ENCODE measurements at regions not wholly inside any gene's neighbourhood (a gene's known extent, or its start where the extent isn't known, plus 50 kb on each side); places are given as distances from the start of the nearest gene placed in this dataset.
"Not testable (repeated sequence)": the region's sequence is repeated elsewhere in the genome, so short reads cannot be mapped to it uniquely, and the experiment has no call there.

GRCh38 chr22:46047841-46048595 lies 71.1 kb upstream of the WNT7B start:
- Histone ChIP-seq H3K27ac (ENCODE audit: low read depth in 2 of 2, low read length in 2 of 2) (peak overlapping the region in 1 of 2 donors; percentile 53), H3K4me3 (ENCODE audit: low read length in 2 of 2) (no peak overlapping the region), H3K4me1 (ENCODE audit: control insufficient read depth in 2 of 2, insufficient read depth in 2 of 2, low read length in 2 of 2) (peaks cover 58 to 59% of the 10 kb centered on the region in 2 donors), H3K27me3 (ENCODE audit: control insufficient read depth in 2 of 2, insufficient read depth in 2 of 2, low read length in 2 of 2) (no peaks in the 10 kb centered on the region), H3K36me3 (ENCODE audit: control insufficient read depth in 2 of 2, insufficient read depth in 2 of 2, low read length in 2 of 2) (peaks cover 3 to 7% of the 10 kb centered on the region in 2 donors), H3K9ac (ENCODE audit: low read depth in 1 of 2, low read length in 2 of 2) (peak overlapping the region in 1 of 2 donors; percentile 33), H3K9me3 (ENCODE audit: control insufficient read depth in 2 of 2, low read length in 2 of 2) (no peaks in the 10 kb centered on the region)

- not testable (repeated sequence) for H3K27me3 ChIP-seq (ENCODE audit: control insufficient read depth in 2 of 2, insufficient read depth in 2 of 2, low read length in 2 of 2); H3K9me3 ChIP-seq (ENCODE audit: control insufficient read depth in 2 of 2, low read length in 2 of 2); H3K36me3 ChIP-seq (ENCODE audit: control insufficient read depth in 2 of 2, insufficient read depth in 2 of 2, low read length in 2 of 2); H3K9ac ChIP-seq (ENCODE audit: low read depth in 1 of 2, low read length in 2 of 2); H3K4me3 ChIP-seq (ENCODE audit: low read length in 2 of 2)
- peaks cover 56% of the 10 kb centered on the region in 2 donors for H3K4me1 ChIP-seq (ENCODE audit: control insufficient read depth in 2 of 2, insufficient read depth in 2 of 2, low read length in 2 of 2)
- peak overlapping the region in 1 of 2 donors; percentile 45 for H3K27ac ChIP-seq (ENCODE audit: low read depth in 2 of 2, low read length in 2 of 2)
These were observed 71.7 kb upstream of the WNT7B start for GRCh38 chr22:46048661-46049060.

- Histone ChIP-seq H3K9ac (ENCODE audit: low read depth in 1 of 2, low read length in 2 of 2) (no peak overlapping the region), H3K27ac (ENCODE audit: low read depth in 2 of 2, low read length in 2 of 2) (no peak overlapping the region), H3K9me3 (ENCODE audit: control insufficient read depth in 2 of 2, low read length in 2 of 2) (no peaks in the 10 kb centered on the region), H3K4me3 (ENCODE audit: low read length in 2 of 2) (no peak overlapping the region), H3K27me3 (ENCODE audit: control insufficient read depth in 2 of 2, insufficient read depth in 2 of 2, low read length in 2 of 2) (no peaks in the 10 kb centered on the region), H3K36me3 (ENCODE audit: control insufficient read depth in 2 of 2, insufficient read depth in 2 of 2, low read length in 2 of 2) (peaks cover 3 to 7% of the 10 kb centered on the region in 2 donors), H3K4me1 (ENCODE audit: control insufficient read depth in 2 of 2, insufficient read depth in 2 of 2, low read length in 2 of 2) (peaks cover 56% of the 10 kb centered on the region in 2 donors)
These were observed 72.9 kb upstream of the WNT7B start for GRCh38 chr22:46049726-46050450.

GRCh38 chr22:46050451-46050845 lies 73.5 kb upstream of the WNT7B start:
- H3K4me1 ChIP-seq (ENCODE audit: control insufficient read depth in 2 of 2, insufficient read depth in 2 of 2, low read length in 2 of 2) = peaks cover 55 to 58% of the 10 kb centered on the region in 2 donors
- peaks cover 3 to 7% of the 10 kb centered on the region in 2 donors for H3K36me3 ChIP-seq (ENCODE audit: control insufficient read depth in 2 of 2, insufficient read depth in 2 of 2, low read length in 2 of 2)
- H3K27ac ChIP-seq (ENCODE audit: low read depth in 2 of 2, low read length in 2 of 2) = no peak overlapping the region
- H3K9ac ChIP-seq (ENCODE audit: low read depth in 1 of 2, low read length in 2 of 2) = no peak overlapping the region
- no peaks in the 10 kb centered on the region for H3K27me3 ChIP-seq (ENCODE audit: control insufficient read depth in 2 of 2, insufficient read depth in 2 of 2, low read length in 2 of 2)
- no peaks in the 10 kb centered on the region for H3K9me3 ChIP-seq (ENCODE audit: control insufficient read depth in 2 of 2, low read length in 2 of 2)
- no peak overlapping the region for H3K4me3 ChIP-seq (ENCODE audit: low read length in 2 of 2)

GRCh38 chr22:46050916-46051614 lies 74.1 kb upstream of the WNT7B start:
- Histone ChIP-seq H3K4me3 (ENCODE audit: low read length in 2 of 2) (no peak overlapping the region), H3K27ac (ENCODE audit: low read depth in 2 of 2, low read length in 2 of 2) (peak overlapping the region in 1 of 2 donors; percentile 43), H3K9me3 (ENCODE audit: control insufficient read depth in 2 of 2, low read length in 2 of 2) (no peaks in the 10 kb centered on the region), H3K9ac (ENCODE audit: low read depth in 1 of 2, low read length in 2 of 2) (peak overlapping the region in 1 of 2 donors; percentile 74), H3K36me3 (ENCODE audit: control insufficient read depth in 2 of 2, insufficient read depth in 2 of 2, low read length in 2 of 2) (peaks cover 3 to 7% of the 10 kb centered on the region in 2 donors), H3K4me1 (ENCODE audit: control insufficient read depth in 2 of 2, insufficient read depth in 2 of 2, low read length in 2 of 2) (peaks cover 50 to 56% of the 10 kb centered on the region in 2 donors), H3K27me3 (ENCODE audit: control insufficient read depth in 2 of 2, insufficient read depth in 2 of 2, low read length in 2 of 2) (no peaks in the 10 kb centered on the region)

- Histone ChIP-seq H3K27me3 (ENCODE audit: control insufficient read depth in 2 of 2, insufficient read depth in 2 of 2, low read length in 2 of 2) (no peaks in the 10 kb centered on the region), H3K9ac (ENCODE audit: low read depth in 1 of 2, low read length in 2 of 2) (peak overlapping the region in 1 of 2 donors; percentile 74), H3K4me1 (ENCODE audit: control insufficient read depth in 2 of 2, insufficient read depth in 2 of 2, low read length in 2 of 2) (peaks cover 47 to 53% of the 10 kb centered on the region in 2 donors), H3K9me3 (ENCODE audit: control insufficient read depth in 2 of 2, low read length in 2 of 2) (no peaks in the 10 kb centered on the region), H3K4me3 (ENCODE audit: low read length in 2 of 2) (no peak overlapping the region), H3K27ac (ENCODE audit: low read depth in 2 of 2, low read length in 2 of 2) (peak overlapping the region; percentile 95 to 98), H3K36me3 (ENCODE audit: control insufficient read depth in 2 of 2, insufficient read depth in 2 of 2, low read length in 2 of 2) (peaks cover 3 to 7% of the 10 kb centered on the region in 2 donors)
These were observed 74.7 kb upstream of the WNT7B start for GRCh38 chr22:46051646-46052045.

- H3K36me3 ChIP-seq (ENCODE audit: control insufficient read depth in 2 of 2, insufficient read depth in 2 of 2, low read length in 2 of 2) = peaks cover 3 to 7% of the 10 kb centered on the region in 2 donors
- H3K9me3 ChIP-seq (ENCODE audit: control insufficient read depth in 2 of 2, low read length in 2 of 2) = no peaks in the 10 kb centered on the region
- peaks cover 45 to 50% of the 10 kb centered on the region in 2 donors for H3K4me1 ChIP-seq (ENCODE audit: control insufficient read depth in 2 of 2, insufficient read depth in 2 of 2, low read length in 2 of 2)
- peak overlapping the region; percentile 95 to 98 for H3K27ac ChIP-seq (ENCODE audit: low read depth in 2 of 2, low read length in 2 of 2)
- H3K27me3 ChIP-seq (ENCODE audit: control insufficient read depth in 2 of 2, insufficient read depth in 2 of 2, low read length in 2 of 2) = no peaks in the 10 kb centered on the region
- H3K4me3 ChIP-seq (ENCODE audit: low read length in 2 of 2) = peak overlapping the region; percentile 71 to 72
- peak overlapping the region; percentile 74 to 79 for H3K9ac ChIP-seq (ENCODE audit: low read depth in 1 of 2, low read length in 2 of 2)
These were observed 75.4 kb upstream of the WNT7B start for GRCh38 chr22:46052331-46052771.

- H3K27me3 ChIP-seq (ENCODE audit: control insufficient read depth in 2 of 2, insufficient read depth in 2 of 2, low read length in 2 of 2) = no peaks in the 10 kb centered on the region
- peak overlapping the region; percentile 71 to 72 for H3K4me3 ChIP-seq (ENCODE audit: low read length in 2 of 2)
- H3K36me3 ChIP-seq (ENCODE audit: control insufficient read depth in 2 of 2, insufficient read depth in 2 of 2, low read length in 2 of 2) = peaks cover 3 to 7% of the 10 kb centered on the region in 2 donors
- H3K27ac ChIP-seq (ENCODE audit: low read depth in 2 of 2, low read length in 2 of 2) = peak overlapping the region; percentile 95 to 98
- peaks cover 49 to 50% of the 10 kb centered on the region in 2 donors for H3K4me1 ChIP-seq (ENCODE audit: control insufficient read depth in 2 of 2, insufficient read depth in 2 of 2, low read length in 2 of 2)
- no peaks in the 10 kb centered on the region for H3K9me3 ChIP-seq (ENCODE audit: control insufficient read depth in 2 of 2, low read length in 2 of 2)
- H3K9ac ChIP-seq (ENCODE audit: low read depth in 1 of 2, low read length in 2 of 2) = peak overlapping the region; percentile 74 to 79
These were observed 76.0 kb upstream of the WNT7B start for GRCh38 chr22:46052801-46053562.

- Histone ChIP-seq H3K36me3 (ENCODE audit: control insufficient read depth in 2 of 2, insufficient read depth in 2 of 2, low read length in 2 of 2) (peaks cover 3 to 7% of the 10 kb centered on the region in 2 donors), H3K27me3 (ENCODE audit: control insufficient read depth in 2 of 2, insufficient read depth in 2 of 2, low read length in 2 of 2) (no peaks in the 10 kb centered on the region), H3K9me3 (ENCODE audit: control insufficient read depth in 2 of 2, low read length in 2 of 2) (no peaks in the 10 kb centered on the region), H3K4me1 (ENCODE audit: control insufficient read depth in 2 of 2, insufficient read depth in 2 of 2, low read length in 2 of 2) (peaks cover 48 to 54% of the 10 kb centered on the region in 2 donors), H3K4me3 (ENCODE audit: low read length in 2 of 2) (peak overlapping the region; percentile 72 to 78), H3K9ac (ENCODE audit: low read depth in 1 of 2, low read length in 2 of 2) (peak overlapping the region; percentile 84 to 89), H3K27ac (ENCODE audit: low read depth in 2 of 2, low read length in 2 of 2) (peak overlapping the region; percentile 95 to 98)
These were observed 76.7 kb upstream of the WNT7B start for GRCh38 chr22:46053563-46054090.

Data from mucosa of rectum (tissue), 2 donors.